Pancreas (tissue), 10 donors: ENCODE measurements at regions not wholly inside any gene's neighbourhood (a gene's known extent, or its start where the extent isn't known, plus 50 kb on each side); places are given as distances from the start of the nearest gene placed in this dataset.

Source experiments
- ATAC-seq, 4 donors: fragments of 200-7000 bp; cut with Tn5 transposase; one replicate each; pipeline versions ENCODE4 v1.8.0 to v1.9.1; 2020; ENCODE audit warnings: mild to moderate bottlenecking in 4 of 4, moderate library complexity in 4 of 4
- DNase-seq, 6 donors: peaks; one replicate each; pipeline ENCODE4 v3.0.0-alpha.2; 2020
- FAIRE-seq: peaks from 2 replicates; lab custom pipeline; 2012; peaks lifted over from hg19 to GRCh38; lab: Jason Lieb, UNC
- H3K27ac ChIP-seq, 4 donors: fragments of 200-600 bp; sonication (generic); 1 replicate in 3 of 4; 2 replicates in 1 of 4; pipeline versions ENCODE4 v1.5.0 to v1.8.0; 2020
- H3K27me3 ChIP-seq, 4 donors: fragments of 200-600 bp; one replicate each; pipeline ENCODE4 v1.8.0; 2021
- H3K36me3 ChIP-seq, 3 donors: fragments of 200-600 bp; sonication (generic) in 1 of 3; one replicate each; pipeline versions ENCODE4 v1.5.0 to v1.8.0; 2020 to 2021
- H3K4me1 ChIP-seq, 3 donors: fragments of 200-600 bp; one replicate each; pipeline ENCODE4 v1.8.0; 2021
- H3K4me3 ChIP-seq, 4 donors: fragments of 200-600 bp; sonication (generic) in 2 of 4; one replicate each; pipeline versions ENCODE4 v1.5.0 to v1.8.0; 2020 to 2021
- H3K9me3 ChIP-seq, 4 donors: fragments of 200-600 bp; one replicate each; pipeline ENCODE4 v1.8.0; 2021
- WGBS, 2 donors: extraction: QIAGEN DNeasy Blood & Tissue Kit; methylation state at CpG; one replicate each; pipeline ENCODE4 v1.1.7; 2013; 5-methylcytosine and 5-hydroxymethylcytosine counted together
- intact Hi-C, 3 donors: fragments of 100-400 bp; cut with DNase I; formaldehyde crosslinking; loops; one replicate each; pipeline versions ENCODE4 v1.11.1 to v1.14.2; 2022
- TF ChIP-seq, protein P1 (sequence below), 4 donors: fragments of 200-600 bp; sonication (generic) in 3 of 4; IDR thresholded peaks; one replicate each; pipeline versions ENCODE4 v1.5.0 to v1.8.0; 2021; ENCODE audit warnings: antibody characterized with exemption in 4 of 4
- donor health status: healthy with polysubstance abuse.
- donor health status: DM: no; HTN: no; CAD: no; lungs with moderate emphysema.
- donor health status: DM: no; HTN: no; CAD: no.
- donor health status: control.
- donor health status: control.
- donor health status: Bipolar disorder and iron deficiency.
- donor health status: DM: yes; HTN: yes; CAD: no.
- donor health status: DM: no; HTN: no; CAD: no.
- donor health status: DM: no; HTN: no; CAD: no.
- donor health status: DM: yes; HTN: yes; CAD: no.

DNA sequence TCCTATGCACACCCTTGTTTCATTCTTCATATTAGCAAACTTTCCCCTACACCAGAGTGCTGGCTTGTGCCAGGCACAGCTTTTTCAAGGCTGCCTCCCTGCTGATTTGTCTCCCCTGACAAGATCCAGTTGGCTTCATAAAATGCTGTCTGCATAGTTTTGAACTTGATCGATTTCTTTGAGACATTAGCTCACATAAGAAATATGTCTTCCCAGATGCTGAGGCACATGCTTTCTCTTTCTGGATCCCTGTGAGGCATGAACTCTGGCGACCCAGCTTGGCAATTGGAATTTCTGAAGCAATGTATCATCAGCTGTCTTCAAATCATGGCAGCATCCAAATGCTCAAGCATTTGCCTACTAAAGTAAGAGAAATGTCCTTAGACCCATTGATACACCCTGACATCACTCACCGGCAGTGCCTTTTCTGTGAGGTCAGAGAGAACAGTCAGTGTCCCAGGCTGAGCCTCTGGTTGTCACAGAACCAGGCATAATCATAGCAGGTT lies 616.4 kb upstream of the GHITM start:
- Histone ChIP-seq H3K4me3 (no peak overlapping the region), H3K36me3 (no peaks in the 10 kb centered on the region), H3K9me3 (no peaks in the 10 kb centered on the region), H3K27me3 (no peaks in the 10 kb centered on the region), H3K4me1 (no peaks in the 10 kb centered on the region), H3K27ac (no peak overlapping the region)
- peak in 1 of 4 donors; percentile 44 for ATAC-seq
- no peak for FAIRE-seq
- 31 to 39% methylated on average over 3 of the region's 3 CpGs for WGBS, 2 donors
- DNase-seq, result no peak
- TF ChIP-seq, protein P1, sequence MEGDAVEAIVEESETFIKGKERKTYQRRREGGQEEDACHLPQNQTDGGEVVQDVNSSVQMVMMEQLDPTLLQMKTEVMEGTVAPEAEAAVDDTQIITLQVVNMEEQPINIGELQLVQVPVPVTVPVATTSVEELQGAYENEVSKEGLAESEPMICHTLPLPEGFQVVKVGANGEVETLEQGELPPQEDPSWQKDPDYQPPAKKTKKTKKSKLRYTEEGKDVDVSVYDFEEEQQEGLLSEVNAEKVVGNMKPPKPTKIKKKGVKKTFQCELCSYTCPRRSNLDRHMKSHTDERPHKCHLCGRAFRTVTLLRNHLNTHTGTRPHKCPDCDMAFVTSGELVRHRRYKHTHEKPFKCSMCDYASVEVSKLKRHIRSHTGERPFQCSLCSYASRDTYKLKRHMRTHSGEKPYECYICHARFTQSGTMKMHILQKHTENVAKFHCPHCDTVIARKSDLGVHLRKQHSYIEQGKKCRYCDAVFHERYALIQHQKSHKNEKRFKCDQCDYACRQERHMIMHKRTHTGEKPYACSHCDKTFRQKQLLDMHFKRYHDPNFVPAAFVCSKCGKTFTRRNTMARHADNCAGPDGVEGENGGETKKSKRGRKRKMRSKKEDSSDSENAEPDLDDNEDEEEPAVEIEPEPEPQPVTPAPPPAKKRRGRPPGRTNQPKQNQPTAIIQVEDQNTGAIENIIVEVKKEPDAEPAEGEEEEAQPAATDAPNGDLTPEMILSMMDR (IDR thresholded peaks at IDR 0.05), result no peak
- intact Hi-C loops, result no loop called here

DNA sequence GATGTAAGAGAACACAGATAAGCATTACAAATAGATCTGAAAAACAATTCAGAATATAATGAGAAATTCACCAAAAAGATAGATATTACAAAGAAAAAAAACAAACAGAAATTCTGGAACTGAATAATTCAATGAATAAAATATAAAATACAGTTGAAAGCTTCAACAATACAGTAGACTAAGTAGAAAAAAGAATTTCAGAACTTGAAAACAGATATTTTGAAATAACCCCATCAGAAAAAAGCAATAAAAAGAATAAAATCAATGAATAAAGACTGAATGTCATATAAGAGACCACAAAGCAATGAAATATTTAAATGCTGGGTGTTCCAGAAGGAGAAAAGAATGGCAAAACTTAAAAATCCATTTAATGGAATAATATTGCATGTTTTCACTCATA lies 611.4 kb upstream of the GHITM start:
- FAIRE-seq (no peak), ATAC-seq (no peak)
- TF ChIP-seq, protein P1 (IDR thresholded peaks at IDR 0.05), result no peak

DNA sequence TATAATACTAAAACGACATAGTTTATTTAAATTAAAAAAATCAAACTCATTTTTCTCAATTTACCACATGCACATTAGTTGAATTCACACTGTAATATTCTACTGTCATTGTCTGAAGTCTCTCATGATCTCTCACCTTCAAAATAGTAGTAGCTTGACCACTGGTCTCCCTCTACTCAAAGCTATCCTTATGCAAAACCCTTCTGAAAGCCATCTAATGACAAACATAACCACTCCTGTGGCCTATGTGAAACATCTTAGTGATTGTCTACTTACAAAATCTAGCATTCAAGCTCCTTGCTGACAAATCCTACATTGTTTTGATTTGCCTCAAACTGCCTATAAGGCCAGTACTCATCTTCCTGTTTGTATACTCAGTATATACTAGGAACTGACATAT lies 606.0 kb upstream of the GHITM start:
- Histone ChIP-seq H3K4me3 (no peak overlapping the region), H3K9me3 (no peaks in the 10 kb centered on the region), H3K4me1 (no peaks in the 10 kb centered on the region), H3K36me3 (no peaks in the 10 kb centered on the region), H3K27ac (no peak overlapping the region), H3K27me3 (no peaks in the 10 kb centered on the region)
- FAIRE-seq (no peak), DNase-seq (no peak), ATAC-seq (no peak)
- TF ChIP-seq, protein P1 (IDR thresholded peaks at IDR 0.05), result no peak
- 37 to 39% methylated on average over 1 of the region's 1 CpG for WGBS, 2 donors
- intact Hi-C loops, result no loop called here

More for the DNA sequence above, 611.4 kb upstream of the GHITM start:
- Histone ChIP-seq H3K27me3 (no peaks in the 10 kb centered on the region), H3K27ac (no peak overlapping the region), H3K36me3 (no peaks in the 10 kb centered on the region), H3K9me3 (no peaks in the 10 kb centered on the region), H3K4me1 (no peaks in the 10 kb centered on the region), H3K4me3 (no peak overlapping the region)
- intact Hi-C loops, result no loop called here
- no peak for DNase-seq

DNA sequence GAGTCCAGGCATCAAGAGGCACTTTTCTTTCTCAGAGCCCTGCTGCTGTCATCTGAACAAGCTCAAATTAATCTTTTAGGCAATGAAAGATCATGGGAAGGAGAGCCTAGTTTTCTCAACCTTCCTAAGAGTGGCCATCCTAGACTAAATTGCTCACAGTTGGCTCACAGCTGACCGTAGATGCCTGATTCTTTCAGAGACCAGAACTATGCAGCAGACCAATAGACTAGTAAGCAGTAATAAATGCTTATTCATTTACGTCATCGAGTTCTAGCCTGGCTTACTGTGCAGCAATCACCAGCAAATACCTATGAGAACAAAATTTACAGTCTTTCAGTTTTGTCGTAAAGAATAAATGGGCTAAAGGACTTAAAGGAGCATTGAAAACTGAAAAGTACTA lies 602.9 kb upstream of the GHITM start:
- intact Hi-C loops, result no loop called here
- TF ChIP-seq, protein P1 (IDR thresholded peaks at IDR 0.05), result no peak
- FAIRE-seq (no peak), DNase-seq (no peak), ATAC-seq (no peak)
- H3K36me3 ChIP-seq, result no peaks in the 10 kb centered on the region
- WGBS, 2 donors, result 85 to 92% methylated on average over 4 of the region's 4 CpGs
- no peaks in the 10 kb centered on the region for H3K27me3 ChIP-seq
- no peak overlapping the region for H3K27ac ChIP-seq
- no peaks in the 10 kb centered on the region for H3K4me1 ChIP-seq
- no peaks in the 10 kb centered on the region for H3K9me3 ChIP-seq
- no peak overlapping the region for H3K4me3 ChIP-seq

DNA sequence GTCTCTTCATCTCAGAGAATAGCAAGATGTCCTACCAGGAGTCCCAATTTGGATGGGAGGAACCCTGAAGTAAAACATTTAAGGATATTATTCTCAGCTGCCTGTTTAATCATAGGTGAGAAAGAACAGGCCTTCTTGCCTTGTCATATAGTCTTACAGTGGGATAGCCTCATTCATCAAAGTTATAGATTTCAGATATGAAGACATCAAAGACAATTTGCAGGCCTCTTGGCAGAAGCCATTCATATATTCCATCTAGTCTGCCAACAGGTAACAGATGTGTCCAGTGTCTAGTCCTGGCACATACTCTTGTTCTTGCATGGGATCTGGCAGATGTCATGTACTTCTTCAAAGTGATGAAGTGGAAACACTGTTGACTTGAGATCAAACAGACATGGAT lies 601.3 kb upstream of the GHITM start:
- Histone ChIP-seq H3K4me1 (no peaks in the 10 kb centered on the region), H3K36me3 (no peaks in the 10 kb centered on the region), H3K4me3 (no peak overlapping the region), H3K27me3 (no peaks in the 10 kb centered on the region), H3K27ac (no peak overlapping the region), H3K9me3 (no peaks in the 10 kb centered on the region)
- intact Hi-C loops, result no loop called here
- ATAC-seq, result no peak
- DNase-seq, result no peak
- no peak for FAIRE-seq
- TF ChIP-seq, protein P1 (IDR thresholded peaks at IDR 0.05), result no peak
